Adrenal gland (tissue), 9 donors: ENCODE measurements at regions not wholly inside any gene's neighbourhood (a gene's known extent, or its start where the extent isn't known, plus 50 kb on each side); places are given as distances from the start of the nearest gene placed in this dataset.
"Not testable (repeated sequence)": the region's sequence is repeated elsewhere in the genome, so short reads cannot be mapped to it uniquely, and the experiment has no call there.

ENCODE experiments used
- DNase-seq, 7 donors: peaks; one replicate each; pipeline ENCODE4 v3.0.0-alpha.2; 2019 to 2020
- H3K27ac ChIP-seq, 5 donors: fragments of 200-600 bp; sonication (generic) in 4 of 5; 1 replicate in 3 of 5; 2 replicates in 2 of 5; pipeline versions ENCODE4 v1.5.1 to v1.8.0; 2016 to 2020; ENCODE audit warnings: mild to moderate bottlenecking in 1 of 5
- H3K27me3 ChIP-seq: fragments of 200-600 bp; 2 replicates; pipeline ENCODE4 v1.8.0; 2021
- H3K36me3 ChIP-seq, 2 donors: fragments of 200-600 bp; replicated peaks in 1 of 2; 1 replicate in 1 of 2; 2 replicates in 1 of 2; pipeline versions ENCODE4 v1.5.1 to v1.8.0; 2018 to 2022
- H3K4me1 ChIP-seq, 2 donors: fragments of 200-600 bp; replicated peaks in 1 of 2; 1 replicate in 1 of 2; 2 replicates in 1 of 2; pipeline versions ENCODE4 v1.5.1 to v1.8.0; 2018 to 2021
- H3K4me3 ChIP-seq, 4 donors: fragments of 200-600 bp; sonication (generic) in 3 of 4; one replicate each; pipeline ENCODE4 v1.5.1; 2016 to 2018
- H3K9me3 ChIP-seq, 3 donors: fragments of 200-600 bp; sonication (generic) in 1 of 3; replicated peaks in 1 of 3; 1 replicate in 2 of 3; 2 replicates in 1 of 3; pipeline versions ENCODE4 v1.5.1 to v1.8.0; 2016 to 2021
- POLR2A ChIP-seq, 2 donors: fragments of 450-650 bp; IDR thresholded peaks; one replicate each; pipeline ENCODE4 v1.6.1; 2017; ENCODE audit warnings: antibody characterized with exemption in 2 of 2, mild to moderate bottlenecking in 2 of 2, moderate library complexity in 1 of 2
- WGBS, 4 donors: extraction: QIAGEN DNeasy Blood & Tissue Kit in 2 of 4; methylation state at CpG; one replicate each; pipeline versions ENCODE4 v1.1.5 to v1.1.7; 2013 to 2017; 5-methylcytosine and 5-hydroxymethylcytosine counted together
- intact Hi-C, 2 donors: fragments of 100-400 bp; cut with DNase I; formaldehyde crosslinking; loops; one replicate each; pipeline versions ENCODE4 v1.14.1 to v1.15.0; 2022 to 2023
- TF ChIP-seq, protein P1 (sequence below), 6 experiments: fragments of 450-650 bp in 4 of 6; fragments of 200-600 bp in 2 of 6; sonication (generic) in 1 of 6; IDR thresholded peaks; 1 replicate in 5 of 6; 2 replicates in 1 of 6; pipeline versions ENCODE4 v1.5.1 to v1.8.0; 2016 to 2021; ENCODE audit warnings: antibody characterized with exemption in 6 of 6, mild to moderate bottlenecking in 2 of 6, moderate library complexity in 1 of 6
- donor health status: healthy with polysubstance abuse.
- donor health status: Bipolar disorder and iron deficiency.
- donor health status: DM: yes; HTN: yes; CAD: no.
- donor health status: DM: no; HTN: no; CAD: no.
- donor health status: DM: no; HTN: no; CAD: no.

DNA sequence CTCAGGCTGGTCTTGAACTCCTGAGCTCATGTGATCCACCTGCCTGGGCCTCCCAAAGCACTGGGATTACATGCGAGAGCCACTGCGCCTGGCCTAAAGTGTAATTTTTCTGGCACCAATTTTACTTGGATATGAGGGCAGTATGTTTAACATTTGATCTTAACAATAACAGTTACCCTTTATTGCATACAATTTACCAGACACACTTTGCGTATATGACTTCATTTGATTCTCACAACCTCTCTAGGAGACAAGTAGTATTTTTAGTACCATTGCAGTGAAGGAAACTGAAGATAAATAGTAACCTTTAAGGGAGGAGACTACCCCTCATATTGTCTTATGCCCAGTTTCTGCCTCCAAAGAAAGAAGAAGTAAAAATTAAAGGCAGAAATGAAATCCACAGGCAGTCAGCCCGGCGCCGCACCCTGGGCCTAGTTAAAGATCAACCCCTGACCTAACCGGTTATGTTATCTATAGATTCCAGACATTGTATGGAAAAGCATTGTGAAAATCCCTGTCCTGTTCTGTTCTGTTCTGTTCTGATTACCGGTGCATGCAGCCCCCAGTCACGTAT, 54.0 kb downstream of the CYP26A1 start:
- H3K9me3 ChIP-seq, intact Hi-C loops, H3K4me3 ChIP-seq, H3K27ac ChIP-seq, H3K36me3 ChIP-seq, H3K27me3 ChIP-seq, H3K4me1 ChIP-seq, DNase-seq: not testable (repeated sequence)
- 86 to 92% (median 91%) methylated on average over 9 of the region's 9 CpGs for WGBS, 4 donors

DNA sequence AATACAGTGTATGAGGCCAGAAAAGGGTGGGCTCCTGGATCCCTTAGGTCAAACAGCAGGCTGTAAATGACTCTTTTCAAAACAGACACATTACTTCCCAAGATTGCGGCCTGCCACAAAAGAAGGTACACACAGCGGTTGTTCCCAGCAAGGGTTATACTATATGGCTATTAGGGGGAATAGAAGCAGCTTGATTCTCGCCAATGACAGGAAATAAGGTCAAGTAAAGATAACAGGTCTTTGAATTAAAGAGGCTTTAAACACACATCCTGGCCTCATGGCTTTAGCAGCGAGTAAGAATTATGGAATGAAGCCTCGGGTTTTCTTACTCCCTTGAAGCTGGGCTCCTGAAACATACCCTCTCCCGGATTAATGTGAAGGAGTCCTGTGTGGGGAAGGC, 58.3 kb downstream of the CYP26A1 start:
- Histone ChIP-seq H3K27ac (no peak overlapping the region), H3K27me3 (peaks cover 4% of the 10 kb centered on the region), H3K4me3 (no peak overlapping the region), H3K9me3 (no peaks in the 10 kb centered on the region), H3K4me1 (no peaks in the 10 kb centered on the region), H3K36me3 (no peaks in the 10 kb centered on the region)
- TF ChIP-seq, protein P1, sequence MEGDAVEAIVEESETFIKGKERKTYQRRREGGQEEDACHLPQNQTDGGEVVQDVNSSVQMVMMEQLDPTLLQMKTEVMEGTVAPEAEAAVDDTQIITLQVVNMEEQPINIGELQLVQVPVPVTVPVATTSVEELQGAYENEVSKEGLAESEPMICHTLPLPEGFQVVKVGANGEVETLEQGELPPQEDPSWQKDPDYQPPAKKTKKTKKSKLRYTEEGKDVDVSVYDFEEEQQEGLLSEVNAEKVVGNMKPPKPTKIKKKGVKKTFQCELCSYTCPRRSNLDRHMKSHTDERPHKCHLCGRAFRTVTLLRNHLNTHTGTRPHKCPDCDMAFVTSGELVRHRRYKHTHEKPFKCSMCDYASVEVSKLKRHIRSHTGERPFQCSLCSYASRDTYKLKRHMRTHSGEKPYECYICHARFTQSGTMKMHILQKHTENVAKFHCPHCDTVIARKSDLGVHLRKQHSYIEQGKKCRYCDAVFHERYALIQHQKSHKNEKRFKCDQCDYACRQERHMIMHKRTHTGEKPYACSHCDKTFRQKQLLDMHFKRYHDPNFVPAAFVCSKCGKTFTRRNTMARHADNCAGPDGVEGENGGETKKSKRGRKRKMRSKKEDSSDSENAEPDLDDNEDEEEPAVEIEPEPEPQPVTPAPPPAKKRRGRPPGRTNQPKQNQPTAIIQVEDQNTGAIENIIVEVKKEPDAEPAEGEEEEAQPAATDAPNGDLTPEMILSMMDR (IDR thresholded peaks at IDR 0.05) = no peak
- no peak for TF ChIP-seq POLR2A (IDR thresholded peaks at IDR 0.05)
- no peak for DNase-seq
- WGBS, 4 donors = 48 to 58% (median 51%) methylated on average over 6 of the region's 6 CpGs
- intact Hi-C loops = no loop called here

DNA sequence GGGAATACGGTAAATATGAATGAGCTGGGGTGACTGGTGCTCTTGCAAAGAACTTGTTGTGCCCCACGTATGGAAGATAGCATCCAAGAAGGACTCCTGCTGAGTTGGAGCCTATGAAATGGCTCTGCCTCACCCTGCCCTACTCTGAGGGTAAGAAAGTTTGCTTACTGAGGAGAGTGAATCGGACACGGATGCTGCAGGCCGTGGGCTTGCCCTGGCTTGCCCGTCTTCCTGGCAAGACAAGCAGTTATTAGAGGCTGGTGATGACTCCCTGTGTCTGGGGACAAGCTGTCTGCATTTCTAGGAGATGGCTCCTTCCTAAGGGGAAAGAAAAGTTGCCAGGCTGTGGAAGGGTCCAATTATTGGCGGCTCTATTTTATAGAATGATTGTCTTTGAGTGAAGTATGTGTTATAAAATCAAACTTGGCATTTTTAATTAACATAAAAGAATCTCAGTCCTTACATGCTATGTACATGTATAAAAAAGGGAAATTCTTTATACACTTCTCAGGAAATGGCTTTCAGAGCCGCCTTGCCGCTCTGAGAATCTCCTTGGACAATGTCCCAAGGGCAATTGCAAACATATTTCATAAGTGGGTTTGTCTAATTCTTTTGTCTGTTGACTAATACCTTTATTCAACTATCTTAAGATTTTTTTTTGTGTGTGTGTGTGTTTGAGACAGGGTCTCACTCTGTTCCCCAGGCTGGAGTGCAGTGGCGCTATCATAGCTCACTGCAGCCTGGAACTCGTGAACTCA, 64.6 kb downstream of the CYP26A1 start:
- Histone ChIP-seq H3K9me3 (no peaks in the 10 kb centered on the region), H3K27me3 (peaks cover 4% of the 10 kb centered on the region), H3K27ac (no peak overlapping the region), H3K36me3 (no peaks in the 10 kb centered on the region), H3K4me1 (no peaks in the 10 kb centered on the region), H3K4me3 (no peak overlapping the region)
- intact Hi-C loops = no loop called here
- TF ChIP-seq, protein P1 (IDR thresholded peaks at IDR 0.05) = no peak
- no peak for TF ChIP-seq POLR2A (IDR thresholded peaks at IDR 0.05)
- WGBS, 4 donors = 73 to 81% (median 79%) methylated on average over 11 of the region's 11 CpGs
- no peak for DNase-seq

DNA sequence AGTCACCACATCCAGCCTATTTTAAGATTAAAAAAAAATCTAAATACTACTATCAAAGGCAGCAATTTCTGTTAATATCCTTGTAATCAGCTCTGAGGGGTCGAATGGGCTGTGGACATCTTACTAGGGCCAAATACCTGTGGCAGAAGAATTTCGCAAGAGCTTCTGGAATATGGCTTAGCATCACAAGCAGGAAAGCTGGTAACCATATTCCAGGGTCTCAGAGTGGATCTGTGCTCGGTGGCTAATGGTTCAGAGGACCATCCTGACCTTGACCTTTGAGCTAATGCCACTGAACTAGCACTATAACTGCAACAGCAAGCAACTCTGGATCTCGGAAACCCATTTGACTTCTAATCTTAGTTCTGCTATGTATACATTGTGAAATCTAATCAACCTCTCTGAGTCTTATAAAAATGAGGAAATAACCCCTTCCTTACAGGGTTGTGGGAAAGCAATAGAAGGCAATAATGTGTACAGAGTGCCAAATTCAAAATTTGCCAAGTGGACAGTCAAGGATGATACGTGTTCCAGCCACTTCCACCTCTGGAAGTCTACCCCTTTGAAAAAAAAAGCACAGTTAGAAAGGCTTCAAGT, 65.5 kb downstream of the CYP26A1 start:
- TF ChIP-seq POLR2A (IDR thresholded peaks at IDR 0.05) = no peak
- TF ChIP-seq, protein P1 (IDR thresholded peaks at IDR 0.05) = no peak
- WGBS, 4 donors = 50 to 72% (median 57%) methylated on average over 5 of the region's 5 CpGs

More for the DNA sequence above, 65.5 kb downstream of the CYP26A1 start:
- Histone ChIP-seq H3K4me3 (no peak overlapping the region), H3K27me3 (no peaks in the 10 kb centered on the region), H3K4me1 (no peaks in the 10 kb centered on the region), H3K36me3 (no peaks in the 10 kb centered on the region), H3K27ac (no peak overlapping the region), H3K9me3 (no peaks in the 10 kb centered on the region)
- no peak for DNase-seq
- intact Hi-C loops = no loop called here
